ENCODE measurements at regions not wholly inside any gene's neighbourhood (a gene's known extent, or its start where the extent isn't known, plus 50 kb on each side); places are given as distances from the start of the nearest gene placed in this dataset.

GRCh38 chr2:9739531-9739964 lies 103.7 kb upstream of the TAF1B start:
- DNase-seq = no peak

GRCh38 chr2:9740382-9741073 lies 102.7 kb upstream of the TAF1B start:
- no peak for DNase-seq

GRCh38 chr2:9741110-9741509 lies 102.2 kb upstream of the TAF1B start:
- no peak for DNase-seq

GRCh38 chr2:9742601-9743000 lies 100.7 kb upstream of the TAF1B start:
- no peak for DNase-seq

DNA sequence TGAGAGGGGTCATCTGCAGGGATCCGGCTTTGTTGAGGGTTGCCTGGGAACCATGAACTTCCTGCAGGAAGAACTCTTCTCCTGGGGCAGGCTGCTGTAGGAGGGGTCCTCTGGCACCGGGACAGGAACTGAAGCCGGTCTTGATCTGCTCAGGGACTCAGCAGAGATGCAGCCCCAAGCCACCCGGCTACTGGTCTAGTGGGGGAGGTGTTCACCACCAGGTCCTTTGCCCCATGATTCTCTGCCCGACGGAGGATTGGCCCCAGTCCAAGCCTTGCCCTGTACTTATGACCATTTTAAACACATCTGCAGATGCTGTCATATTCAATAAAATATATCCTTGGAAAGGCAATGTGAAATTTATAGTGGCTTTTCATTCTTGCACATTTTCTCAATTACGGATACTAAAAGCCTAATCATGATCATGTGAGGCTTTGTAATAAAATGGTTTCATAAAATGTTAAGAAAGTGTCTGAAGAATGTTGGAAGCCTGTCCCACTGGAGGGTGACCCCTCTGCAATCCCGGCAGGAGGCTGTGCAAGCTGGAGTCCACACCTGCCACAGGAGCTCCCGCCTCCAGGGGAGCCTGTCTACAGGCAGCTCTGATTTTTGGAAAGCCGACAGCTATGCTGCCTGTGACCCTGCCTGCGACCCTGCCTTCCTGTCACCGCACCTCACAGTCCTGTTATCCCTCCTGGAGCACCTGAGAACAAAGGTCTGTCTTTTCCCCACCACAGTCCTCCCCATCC lies 98.8 kb upstream of the TAF1B start:
- no peak for DNase-seq

DNA sequence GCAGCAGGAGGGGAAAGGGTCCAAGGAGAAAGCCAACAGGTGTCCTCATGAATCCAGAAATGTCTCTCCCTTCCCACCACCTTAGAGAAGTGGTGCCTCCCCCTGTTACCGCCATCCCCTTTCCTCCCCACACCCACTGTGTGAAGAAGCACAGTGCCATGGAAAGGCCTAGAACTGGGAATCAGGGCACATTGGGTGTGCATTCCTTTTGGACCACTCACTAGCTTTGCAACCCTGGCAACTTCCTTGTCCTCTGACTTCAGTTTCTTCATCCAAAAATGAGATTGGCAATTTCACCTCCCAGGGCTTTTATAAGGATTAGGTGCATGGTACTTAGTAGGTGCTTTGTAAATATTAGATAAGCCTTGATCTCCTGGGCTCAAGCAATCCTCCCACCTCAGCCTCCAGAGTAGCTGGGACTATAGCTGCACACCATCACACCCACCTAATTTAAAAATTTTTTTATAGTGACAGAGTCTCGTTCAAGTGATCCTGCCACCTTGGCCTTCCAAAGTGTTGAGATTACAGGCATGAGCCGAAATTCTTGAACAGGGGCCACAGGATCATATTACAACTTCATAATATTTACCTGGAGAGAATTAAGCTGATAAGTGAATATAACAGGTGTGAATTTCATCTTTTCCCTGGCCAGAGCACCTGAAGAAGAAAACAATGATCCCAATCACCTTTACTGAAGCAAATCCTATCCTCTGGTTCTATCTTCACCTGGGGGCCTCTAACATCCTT lies 97.9 kb upstream of the TAF1B start:
- DNase-seq = no peak

- DNase-seq = no peak
These were observed 95.9 kb upstream of the TAF1B start for GRCh38 chr2:9747396-9747795.

DNA sequence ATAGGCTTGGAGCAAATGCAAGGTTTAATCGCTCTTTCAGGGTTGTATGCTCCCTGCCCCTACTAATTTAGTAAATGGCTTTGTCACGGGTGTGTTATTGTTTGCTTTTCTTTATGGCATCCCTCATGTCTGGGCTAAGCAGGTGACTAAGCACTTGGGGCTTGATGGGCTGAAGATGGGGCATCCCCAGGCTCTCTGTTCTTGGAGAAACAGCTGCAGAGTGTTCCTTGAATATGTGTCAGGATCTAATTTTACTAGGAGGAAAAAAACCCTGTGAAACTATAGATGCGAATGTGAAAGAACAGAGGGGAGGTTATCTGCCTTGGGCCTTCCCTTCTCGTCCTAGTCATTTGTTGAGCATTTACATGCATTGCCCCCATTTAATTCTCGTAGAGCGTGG lies 94.7 kb upstream of the TAF1B start:
- no peak for DNase-seq

DNA sequence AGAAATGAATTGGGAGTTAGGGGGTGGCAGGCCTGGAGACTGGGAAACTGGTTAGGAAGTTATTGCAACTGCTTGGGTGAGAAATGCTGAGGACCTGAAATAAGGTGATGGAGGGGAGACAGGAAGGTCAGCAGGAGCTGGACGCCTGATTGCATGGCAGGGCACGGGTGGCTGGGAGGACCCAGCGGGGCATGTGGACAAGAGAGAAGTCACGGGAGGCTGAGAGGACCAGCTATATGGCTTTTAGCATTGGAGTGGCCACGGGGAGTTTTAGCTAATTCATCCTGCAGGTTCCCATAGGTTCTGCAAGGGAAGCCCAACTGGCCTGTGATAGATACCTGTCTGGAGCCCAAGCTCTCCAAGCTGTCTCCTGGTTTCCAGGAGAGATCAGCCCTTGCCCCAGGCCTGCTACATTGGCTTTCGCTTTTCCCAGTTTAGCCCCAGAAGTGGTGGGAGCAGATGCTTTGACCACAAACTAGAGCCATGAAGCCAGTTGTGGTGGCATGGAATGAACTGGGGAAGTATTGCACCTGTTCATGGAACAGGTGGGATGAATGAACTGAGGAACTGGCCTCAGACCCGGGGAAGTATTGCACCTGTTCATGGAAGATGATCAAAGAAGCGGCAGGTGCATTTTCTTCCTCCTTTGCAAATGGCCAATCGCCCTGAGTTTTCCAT lies 93.6 kb upstream of the TAF1B start:
- no peak for DNase-seq

DNA sequence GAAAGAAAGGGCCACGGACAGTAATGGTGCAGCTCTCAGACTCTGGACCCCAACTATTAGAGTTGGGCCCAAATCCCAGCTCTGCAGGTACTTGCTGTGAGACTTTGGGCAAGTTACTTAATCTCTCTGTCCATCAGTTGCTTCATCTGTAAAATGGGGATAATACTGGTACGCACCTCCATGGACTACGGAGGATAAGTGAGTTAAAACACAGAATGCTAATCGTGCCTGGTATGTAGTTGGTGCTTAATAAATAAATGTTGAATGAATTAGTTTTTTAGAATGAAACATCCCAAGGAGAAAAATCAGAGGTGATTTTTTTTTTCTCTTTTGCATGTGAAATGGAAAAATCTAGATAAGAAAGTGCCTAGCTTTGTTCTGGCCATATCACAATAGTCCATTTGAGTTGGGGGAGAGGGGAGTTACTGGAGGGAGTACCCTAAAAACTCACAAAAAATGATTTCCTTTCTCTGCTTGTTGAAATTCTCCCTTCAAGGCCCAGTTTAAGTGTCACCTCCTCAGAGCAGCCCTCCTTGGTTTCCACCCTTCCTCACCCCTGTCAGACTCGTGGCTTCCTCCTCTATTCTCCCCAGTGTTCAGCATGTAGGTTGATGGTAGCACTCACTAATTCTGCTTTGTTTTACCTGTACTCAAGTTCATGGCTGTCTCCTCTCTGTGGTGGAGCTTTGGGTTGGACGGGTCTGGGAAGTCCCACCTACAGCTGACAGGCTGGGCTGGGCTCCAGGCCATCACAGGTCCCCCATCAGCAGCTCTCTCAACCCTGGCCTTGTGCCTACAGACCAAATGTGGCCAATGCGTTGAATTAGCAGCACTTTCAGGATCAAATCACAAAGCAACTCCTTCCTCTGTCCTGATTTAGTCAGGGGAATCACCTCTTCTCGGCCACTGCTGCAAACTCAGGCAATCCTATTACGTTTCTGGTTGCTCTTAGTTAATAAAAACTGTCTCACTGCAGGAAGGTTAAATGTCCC lies 92.8 kb upstream of the TAF1B start:
- DNase-seq = no peak

- no peak for DNase-seq
These were observed 91.4 kb upstream of the TAF1B start for GRCh38 chr2:9751831-9752230.

DNA sequence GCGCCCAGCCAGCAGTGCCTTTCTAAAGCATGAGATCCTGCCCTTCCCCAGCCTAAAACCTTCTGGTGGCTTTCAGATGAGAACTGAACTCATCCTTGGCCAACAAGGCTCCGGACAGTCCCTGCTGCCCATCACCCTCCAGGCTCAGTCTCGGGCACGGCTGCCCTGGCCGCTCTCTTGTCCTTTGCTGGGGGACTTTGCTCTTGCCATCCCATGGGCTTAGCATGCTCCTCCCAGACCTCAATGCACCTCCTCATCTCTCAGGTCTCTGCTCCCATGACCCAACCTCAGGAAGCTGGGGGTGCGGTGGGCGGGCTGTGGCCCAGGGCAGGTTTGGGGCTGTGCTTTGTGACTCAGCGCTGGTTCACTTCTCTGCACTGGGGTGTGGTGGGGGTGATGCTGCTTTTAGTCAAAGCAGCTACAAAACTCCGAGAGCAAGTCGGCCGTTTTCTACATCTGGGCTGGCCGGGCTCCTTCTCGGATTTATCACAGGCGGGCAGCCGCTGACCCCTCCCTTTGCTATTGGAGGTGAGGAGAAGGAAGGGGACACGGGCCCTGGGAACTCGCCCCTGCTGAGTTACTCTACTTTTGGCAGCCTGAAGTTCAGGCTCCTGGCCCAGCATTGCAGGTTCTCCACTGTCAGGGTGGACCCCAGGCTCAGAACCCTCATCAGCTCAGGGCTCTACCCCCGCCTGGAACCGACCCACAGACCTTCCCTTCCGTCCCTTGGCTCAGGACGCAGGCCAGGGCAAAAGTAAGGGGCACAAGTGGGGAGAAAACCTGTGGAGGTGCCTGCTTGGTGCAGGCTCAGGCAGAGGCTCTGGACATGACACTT lies 90.6 kb upstream of the TAF1B start:
- DNase-seq = no peak

DNA sequence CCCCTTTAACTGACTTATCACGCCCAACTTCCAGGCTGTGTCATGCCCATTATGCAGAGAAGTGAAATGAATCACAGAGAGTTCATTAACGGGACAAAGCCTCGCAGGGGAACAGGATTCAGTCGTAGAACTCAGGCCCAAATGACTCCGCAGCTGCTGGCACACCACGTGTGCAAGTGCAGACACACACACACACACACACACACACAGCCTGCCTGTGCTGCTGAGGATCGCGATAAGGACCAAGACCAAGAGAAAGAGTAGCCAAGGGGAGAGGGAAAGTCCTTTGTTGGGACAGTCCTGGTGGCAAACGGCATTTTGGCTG lies 90.0 kb upstream of the TAF1B start:
- no peak for DNase-seq

GRCh38 chr2:9753665-9754531 lies 89.4 kb upstream of the TAF1B start:
- no peak for DNase-seq

DNA sequence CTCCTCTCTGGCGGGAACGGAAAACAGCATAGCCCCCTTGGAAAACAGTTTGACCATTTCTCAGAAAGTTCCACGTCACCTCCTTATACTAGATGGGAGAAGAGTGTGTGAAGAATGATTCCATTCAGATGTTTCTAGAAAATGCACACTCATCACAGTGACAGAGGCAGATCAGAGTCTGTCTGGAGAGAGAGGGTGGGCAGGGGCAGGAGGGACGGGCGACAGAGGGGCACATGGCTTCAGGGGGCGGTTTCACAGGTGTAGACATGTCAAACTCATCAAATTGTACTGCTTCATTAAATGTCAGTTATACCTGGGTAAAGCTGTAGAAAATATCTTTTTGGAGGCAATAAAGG lies 88.8 kb upstream of the TAF1B start:
- DNase-seq = no peak

DNA sequence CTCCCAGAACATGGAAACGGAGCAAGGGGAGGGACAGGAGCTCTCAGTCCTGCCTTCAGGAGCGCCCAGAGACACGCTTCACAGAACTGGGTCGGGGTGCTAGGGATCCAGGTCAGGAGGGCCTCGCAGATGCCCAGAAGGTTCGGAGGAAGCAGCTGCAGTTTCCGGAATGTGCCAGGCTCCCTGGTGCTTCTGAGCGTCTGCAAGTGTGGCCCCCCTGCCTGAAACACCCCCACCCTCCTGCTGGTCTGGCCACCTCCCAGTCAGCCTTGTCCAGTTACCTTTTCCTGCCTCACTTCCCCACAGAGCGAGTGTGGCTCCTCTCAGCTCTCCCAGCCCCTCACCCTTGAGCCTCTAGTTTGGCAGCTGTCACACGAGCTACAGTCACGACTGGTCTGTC lies 88.3 kb upstream of the TAF1B start:
- DNase-seq = no peak

DNA sequence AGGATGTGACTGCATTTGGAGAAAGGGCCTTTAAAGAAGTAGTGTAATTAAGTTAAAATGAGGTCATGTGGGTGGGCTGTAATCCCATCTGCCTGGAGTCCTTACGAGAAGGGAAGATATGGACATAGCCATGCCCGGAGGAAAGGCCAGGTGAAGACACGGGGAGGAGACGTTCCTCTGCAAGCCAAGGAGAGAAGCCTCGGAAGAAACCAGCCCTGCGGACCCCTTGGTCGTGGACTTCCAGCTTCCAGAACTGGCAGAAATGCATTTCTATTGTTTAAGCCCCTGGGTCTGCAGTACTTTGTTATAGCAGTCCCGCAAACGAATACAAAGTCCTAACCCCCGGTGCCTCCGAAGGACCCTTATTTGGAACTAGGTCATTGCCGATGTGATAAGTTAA lies 87.6 kb upstream of the TAF1B start:
- no peak for DNase-seq

DNA sequence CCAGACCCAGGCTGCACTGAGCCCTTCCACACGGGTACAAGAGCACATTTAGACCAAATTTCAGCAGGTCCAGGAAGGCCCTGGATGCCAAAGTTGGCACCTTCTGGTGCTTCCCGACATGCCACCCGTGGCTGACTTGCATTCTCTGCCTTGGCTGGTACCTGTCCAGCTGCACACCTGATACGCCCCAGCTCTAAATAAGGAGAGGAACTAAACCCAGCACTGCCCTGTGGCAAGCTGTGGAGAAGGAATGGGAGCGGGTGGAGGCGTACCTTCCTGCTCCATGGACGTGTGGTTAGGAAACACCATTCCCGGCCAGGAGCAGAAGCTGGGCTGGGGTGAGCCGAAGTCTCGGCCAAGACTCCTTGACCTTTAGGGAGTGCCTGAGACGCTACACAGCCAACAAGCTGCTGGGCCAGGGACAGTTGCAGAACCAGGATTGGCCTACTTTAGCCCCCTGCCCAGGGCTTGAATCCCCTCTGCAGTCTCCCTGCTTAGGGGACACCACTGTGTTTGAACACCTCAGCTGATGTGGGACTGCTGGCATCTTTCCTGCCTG lies 86.5 kb upstream of the TAF1B start:
- no peak for DNase-seq

GRCh38 chr2:9757501-9758264 lies 85.6 kb upstream of the TAF1B start:
- DNase-seq = no peak
